Astrocyte (in vitro differentiated cells and primary cell): ENCODE measurements at regions not wholly inside any gene's neighbourhood (a gene's known extent, or its start where the extent isn't known, plus 50 kb on each side); places are given as distances from the start of the nearest gene placed in this dataset.

Experiments used
- DNase-seq: peaks from one replicate; pipeline ENCODE4 v3.0.0-alpha.2; 2010; ENCODE audit warnings: low read depth
- FAIRE-seq: peaks from 2 replicates; lab custom pipeline; 2011; peaks lifted over from hg19 to GRCh38; lab: Jason Lieb, UNC
- H2AFZ ChIP-seq: 2 replicates; pipeline ENCODE4 v1.6.0; 2012; ENCODE audit warnings: low read depth, low read length, inconsistent platforms
- H3K27ac ChIP-seq: 2 replicates; pipeline ENCODE4 v1.5.1; 2011; ENCODE audit warnings: low read depth, low read length, inconsistent platforms
- H3K27me3 ChIP-seq: 2 replicates; pipeline ENCODE4 v1.6.0; 2011; ENCODE audit warnings: low read length, inconsistent platforms; ENCODE audit not compliant: insufficient read depth
- H3K36me3 ChIP-seq: 2 replicates; pipeline ENCODE4 v1.5.1; 2011; ENCODE audit warnings: low read length, inconsistent platforms; ENCODE audit not compliant: insufficient read depth
- H3K4me1 ChIP-seq: 2 replicates; pipeline ENCODE4 v1.5.1; 2011; ENCODE audit warnings: low read length, inconsistent platforms; ENCODE audit not compliant: insufficient read depth
- H3K4me2 ChIP-seq: 2 replicates; pipeline ENCODE4 v1.6.0; 2012; ENCODE audit warnings: low read length, inconsistent platforms
- H3K4me3 ChIP-seq: 2 replicates; pipeline ENCODE4 v1.5.1; 2011; ENCODE audit warnings: low read depth, mild to moderate bottlenecking, low read length, inconsistent platforms; ENCODE audit not compliant: insufficient read depth
- H3K79me2 ChIP-seq: 2 replicates; pipeline ENCODE4 v1.6.0; 2012; ENCODE audit warnings: mild to moderate bottlenecking, low read length, inconsistent platforms; ENCODE audit not compliant: insufficient read depth
- H3K9ac ChIP-seq: 2 replicates; pipeline ENCODE4 v1.6.0; 2012; ENCODE audit warnings: mild to moderate bottlenecking, low read length, inconsistent platforms
- H3K9me3 ChIP-seq: 2 replicates; pipeline ENCODE4 v1.5.1; 2012; ENCODE audit warnings: low read depth, mild to moderate bottlenecking, low read length, inconsistent platforms; ENCODE audit not compliant: insufficient read depth
- H4K20me1 ChIP-seq: 2 replicates; pipeline ENCODE4 v1.6.0; 2012; ENCODE audit warnings: low read length, inconsistent platforms; ENCODE audit not compliant: insufficient read depth
- H3K27ac Mint-ChIP-seq: one replicate; pipeline ENCODE4 v1.8.0; 2021; ENCODE audit warnings: mild to moderate bottlenecking, mixed read lengths; ENCODE audit not compliant: unreplicated experiment
- H3K27me3 Mint-ChIP-seq: one replicate; pipeline ENCODE4 v1.8.0; 2021; ENCODE audit warnings: low read depth, mixed read lengths; ENCODE audit not compliant: unreplicated experiment
- H3K36me3 Mint-ChIP-seq: one replicate; pipeline ENCODE4 v1.8.0; 2021; ENCODE audit warnings: low read depth, mixed read lengths; ENCODE audit not compliant: unreplicated experiment
- H3K4me1 Mint-ChIP-seq: one replicate; pipeline ENCODE4 v1.8.0; 2021; ENCODE audit warnings: low read depth, mixed read lengths; ENCODE audit not compliant: unreplicated experiment
- H3K4me3 Mint-ChIP-seq: one replicate; pipeline ENCODE4 v1.8.0; 2021; ENCODE audit warnings: mild to moderate bottlenecking, moderate library complexity, mixed read lengths; ENCODE audit not compliant: unreplicated experiment
- H3K9me3 Mint-ChIP-seq: one replicate; pipeline ENCODE4 v1.8.0; 2021; ENCODE audit warnings: mild to moderate bottlenecking, mixed read lengths; ENCODE audit not compliant: unreplicated experiment
- EZH2 ChIP-seq: IDR thresholded peaks from 2 replicates; pipeline ENCODE4 v1.6.1; 2012; ENCODE audit warnings: mild to moderate bottlenecking, low read length, inconsistent platforms; ENCODE audit not compliant: insufficient read depth
- TF ChIP-seq, protein P1 (sequence below): IDR thresholded peaks from 2 replicates; pipeline ENCODE4 v1.5.1; 2011; ENCODE audit warnings: low read depth, mild to moderate bottlenecking, inconsistent platforms, low read length, moderate library complexity; ENCODE audit not compliant: insufficient read depth

DNA sequence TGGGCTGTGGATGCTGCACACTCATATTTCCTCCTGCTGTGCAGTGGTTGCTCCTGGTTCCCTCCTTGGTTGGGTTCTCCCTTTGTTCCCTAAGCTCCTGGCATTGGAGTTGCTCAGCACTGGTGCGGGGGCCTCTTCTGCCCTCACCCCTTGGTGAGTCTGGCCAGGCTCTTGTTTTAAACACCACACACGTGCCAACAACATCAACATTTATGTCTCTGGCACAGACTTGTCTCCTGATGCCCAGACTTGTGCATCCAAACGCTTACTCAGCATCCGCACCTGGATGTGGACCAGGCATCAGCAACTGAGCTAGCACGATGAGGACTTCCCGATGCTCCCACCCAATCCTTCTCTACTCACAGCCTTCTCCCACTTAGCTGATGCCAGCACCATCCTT is 627.6 kb downstream of the NPHP4 start:
- no peak overlapping the region for H2AFZ ChIP-seq
- DNase-seq = no peak
- peaks cover 7% of the 10 kb centered on the region for H3K9me3 Mint-ChIP-seq
- no peak for FAIRE-seq
- no peaks in the 10 kb centered on the region for H3K27me3 ChIP-seq
- no peak overlapping the region for H3K4me3 ChIP-seq
- H3K4me1 Mint-ChIP-seq = no peaks in the 10 kb centered on the region
- H3K27ac Mint-ChIP-seq = no peak overlapping the region
- peaks cover 7% of the 10 kb centered on the region for H3K9me3 ChIP-seq
- H4K20me1 ChIP-seq = no peaks in the 10 kb centered on the region
- TF ChIP-seq, protein P1, sequence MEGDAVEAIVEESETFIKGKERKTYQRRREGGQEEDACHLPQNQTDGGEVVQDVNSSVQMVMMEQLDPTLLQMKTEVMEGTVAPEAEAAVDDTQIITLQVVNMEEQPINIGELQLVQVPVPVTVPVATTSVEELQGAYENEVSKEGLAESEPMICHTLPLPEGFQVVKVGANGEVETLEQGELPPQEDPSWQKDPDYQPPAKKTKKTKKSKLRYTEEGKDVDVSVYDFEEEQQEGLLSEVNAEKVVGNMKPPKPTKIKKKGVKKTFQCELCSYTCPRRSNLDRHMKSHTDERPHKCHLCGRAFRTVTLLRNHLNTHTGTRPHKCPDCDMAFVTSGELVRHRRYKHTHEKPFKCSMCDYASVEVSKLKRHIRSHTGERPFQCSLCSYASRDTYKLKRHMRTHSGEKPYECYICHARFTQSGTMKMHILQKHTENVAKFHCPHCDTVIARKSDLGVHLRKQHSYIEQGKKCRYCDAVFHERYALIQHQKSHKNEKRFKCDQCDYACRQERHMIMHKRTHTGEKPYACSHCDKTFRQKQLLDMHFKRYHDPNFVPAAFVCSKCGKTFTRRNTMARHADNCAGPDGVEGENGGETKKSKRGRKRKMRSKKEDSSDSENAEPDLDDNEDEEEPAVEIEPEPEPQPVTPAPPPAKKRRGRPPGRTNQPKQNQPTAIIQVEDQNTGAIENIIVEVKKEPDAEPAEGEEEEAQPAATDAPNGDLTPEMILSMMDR = no peak
- no peak for TF ChIP-seq EZH2
- no peak overlapping the region for H3K4me2 ChIP-seq
- no peak overlapping the region for H3K27ac ChIP-seq
- H3K36me3 Mint-ChIP-seq = no peaks in the 10 kb centered on the region
- H3K27me3 Mint-ChIP-seq = peaks cover 45% of the 10 kb centered on the region
- H3K4me1 ChIP-seq = no peaks in the 10 kb centered on the region
- H3K9ac ChIP-seq = no peak overlapping the region
- no peaks in the 10 kb centered on the region for H3K36me3 ChIP-seq
- H3K79me2 ChIP-seq = no peaks in the 10 kb centered on the region
- H3K4me3 Mint-ChIP-seq = no peak overlapping the region

GRCh38 chr1:5354681-5355080 is 637.5 kb downstream of the NPHP4 start:
- Mint-ChIP-seq H3K9me3 (peaks cover 2% of the 10 kb centered on the region), H3K27me3 (no peaks in the 10 kb centered on the region), H3K27ac (no peak overlapping the region), H3K36me3 (no peaks in the 10 kb centered on the region), H3K4me3 (no peak overlapping the region), H3K4me1 (no peaks in the 10 kb centered on the region)
- FAIRE-seq (no peak), DNase-seq (no peak)
- Histone ChIP-seq H3K9me3 (no peaks in the 10 kb centered on the region), H3K79me2 (no peaks in the 10 kb centered on the region), H3K36me3 (no peaks in the 10 kb centered on the region), H4K20me1 (no peaks in the 10 kb centered on the region), H3K27ac (no peak overlapping the region), H3K27me3 (no peaks in the 10 kb centered on the region), H3K4me1 (no peaks in the 10 kb centered on the region), H3K4me3 (no peak overlapping the region), H3K9ac (no peak overlapping the region), H3K4me2 (no peak overlapping the region), H2AFZ (no peak overlapping the region)
- TF ChIP-seq, protein P1 = no peak
- TF ChIP-seq EZH2 = no peak

DNA sequence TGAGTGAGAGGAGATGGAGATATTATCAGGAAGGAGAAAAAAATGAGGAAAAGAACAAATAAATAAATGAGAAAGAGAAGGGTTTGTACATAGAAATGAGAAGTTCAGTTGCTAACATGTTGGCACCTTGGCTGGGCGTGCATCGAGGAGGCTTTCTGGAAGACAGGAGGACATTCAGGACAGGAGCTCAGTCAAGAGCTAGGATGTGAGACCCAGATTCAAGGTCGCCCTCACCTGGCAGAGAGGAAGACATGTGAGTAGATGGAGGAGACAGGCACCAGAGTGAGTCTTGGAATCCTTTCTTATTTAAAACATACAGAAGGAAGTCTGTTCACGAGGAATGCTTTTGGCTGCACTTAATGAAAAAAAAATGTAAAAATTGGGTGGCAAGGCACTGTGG is 640.9 kb downstream of the NPHP4 start:
- Histone ChIP-seq H3K4me3 (no peak overlapping the region), H3K9ac (no peak overlapping the region), H3K79me2 (no peaks in the 10 kb centered on the region), H3K27ac (no peak overlapping the region), H3K27me3 (no peaks in the 10 kb centered on the region), H3K4me1 (no peaks in the 10 kb centered on the region), H3K9me3 (peaks cover 3% of the 10 kb centered on the region), H3K4me2 (no peak overlapping the region), H3K36me3 (no peaks in the 10 kb centered on the region), H4K20me1 (no peaks in the 10 kb centered on the region), H2AFZ (no peak overlapping the region)
- DNase-seq (no peak), FAIRE-seq (no peak)
- Mint-ChIP-seq H3K4me3 (no peak overlapping the region), H3K27me3 (peaks cover 3% of the 10 kb centered on the region), H3K27ac (no peak overlapping the region), H3K36me3 (no peaks in the 10 kb centered on the region), H3K9me3 (peaks cover 2% of the 10 kb centered on the region), H3K4me1 (no peaks in the 10 kb centered on the region)
- TF ChIP-seq, protein P1 = no peak
- TF ChIP-seq EZH2 = no peak
